ENCODE measurements at regions not wholly inside any gene's neighbourhood (a gene's known extent, or its start where the extent isn't known, plus 50 kb on each side); places are given as distances from the start of the nearest gene placed in this dataset.

GRCh38 chr7:106563466-106564150, 97.3 kb downstream of the CCDC71L start:
- ChIA-PET POLR2A (no interaction called here), CTCF (ENCODE audit: low intra/inter-chr PET ratio, low total read pairs) (no interaction called here)
- Histone ChIP-seq H3K4me2 (ENCODE audit: low read depth, low read length) (no peak overlapping the region), H3K36me3 (replicated peaks in 1 of 2; ENCODE audit: control insufficient read depth in 1 of 2, insufficient read depth in 2 of 2, low read length in 2 of 2) (no peaks in the 10 kb centered on the region), H3K4me3 (replicated peaks in 1 of 3; ENCODE audit: insufficient read depth in 1 of 3, low read depth in 2 of 3, low read length in 3 of 3) (no peak overlapping the region), H3K9me3 (ENCODE audit: low read length) (no peaks in the 10 kb centered on the region), H3K79me2 (ENCODE audit: insufficient read depth, low read length) (no peaks in the 10 kb centered on the region), H3K4me1 (ENCODE audit: insufficient read depth, low read length) (no peaks in the 10 kb centered on the region), H3K27ac (ENCODE audit: extremely low read length, insufficient read depth, low read length) (no peak overlapping the region), H3K9ac (ENCODE audit: insufficient read depth, low read depth, low read length) (no peak overlapping the region), H4K20me1 (ENCODE audit: insufficient read depth, low read length) (no peaks in the 10 kb centered on the region), H2AFZ (ENCODE audit: low read length) (no peak overlapping the region), H3K27me3 (ENCODE audit: control insufficient read depth in 1 of 2, insufficient read depth in 2 of 2, low read length in 2 of 2) (no peaks in the 10 kb centered on the region)
- BruUV-seq (replicated peaks) = no TSS peak
- no peak for DNase-seq (ENCODE audit: low spot score)
- in situ Hi-C loops (cut with HindIII; ENCODE audit: extremely low pct_ligation_motif_present, low pct_unique_long_range_greater_than_20kb) (no loop called here), intact Hi-C loops (cut with micrococcal nuclease; ENCODE audit: unreplicated experiment) (no loop called here)
- TF ChIP-seq ZBTB21 (CRISPR knock-in tag; IDR thresholded peaks at IDR 0.05) (no peak), FOXC1 (CRISPR knock-in tag; IDR thresholded peaks at IDR 0.05; ENCODE audit: borderline replicate concordance) (no peak), CSRNP1 (CRISPR knock-in tag; IDR thresholded peaks at IDR 0.05) (no peak), DMAP1 (CRISPR knock-in tag; IDR thresholded peaks at IDR 0.05) (no peak), KDM3A (CRISPR knock-in tag; IDR thresholded peaks at IDR 0.05; ENCODE audit: low read depth) (no peak), SIX4 (CRISPR knock-in tag; IDR thresholded peaks at IDR 0.05) (no peak), ZNF616 (CRISPR knock-in tag; IDR thresholded peaks at IDR 0.05; ENCODE audit: low read depth) (no peak), RFX1 (IDR thresholded peaks at IDR 0.05) (no peak)
- FAIRE-seq = no peak
- no peak for ATAC-seq
- 5% methylated on average over 3 of the region's 3 CpGs for WGBS (ENCODE audit: low lambda C conversion rate)

Data from HepG2 (cell line).